Fibroblast of mammary gland (primary cell): ENCODE measurements at regions not wholly inside any gene's neighbourhood (a gene's known extent, or its start where the extent isn't known, plus 50 kb on each side); places are given as distances from the start of the nearest gene placed in this dataset.

Experiments
- DNase-seq: peaks from one replicate; pipeline ENCODE4 v3.0.0-alpha.2; 2010; ENCODE audit warnings: low read depth
- H3K4me3 ChIP-seq: 2 replicates; pipeline ENCODE4 v1.5.1; 2011; ENCODE audit warnings: low read depth, mild to moderate bottlenecking, low read length, moderate library complexity; ENCODE audit not compliant: control insufficient read depth
- TF ChIP-seq, protein P1 (sequence below): conservative IDR thresholded peaks from 2 replicates; pipeline ENCODE4 v1.5.1; 2011; ENCODE audit warnings: low read depth, low read length, inconsistent platforms; ENCODE audit not compliant: control insufficient read depth, insufficient read depth

DNA sequence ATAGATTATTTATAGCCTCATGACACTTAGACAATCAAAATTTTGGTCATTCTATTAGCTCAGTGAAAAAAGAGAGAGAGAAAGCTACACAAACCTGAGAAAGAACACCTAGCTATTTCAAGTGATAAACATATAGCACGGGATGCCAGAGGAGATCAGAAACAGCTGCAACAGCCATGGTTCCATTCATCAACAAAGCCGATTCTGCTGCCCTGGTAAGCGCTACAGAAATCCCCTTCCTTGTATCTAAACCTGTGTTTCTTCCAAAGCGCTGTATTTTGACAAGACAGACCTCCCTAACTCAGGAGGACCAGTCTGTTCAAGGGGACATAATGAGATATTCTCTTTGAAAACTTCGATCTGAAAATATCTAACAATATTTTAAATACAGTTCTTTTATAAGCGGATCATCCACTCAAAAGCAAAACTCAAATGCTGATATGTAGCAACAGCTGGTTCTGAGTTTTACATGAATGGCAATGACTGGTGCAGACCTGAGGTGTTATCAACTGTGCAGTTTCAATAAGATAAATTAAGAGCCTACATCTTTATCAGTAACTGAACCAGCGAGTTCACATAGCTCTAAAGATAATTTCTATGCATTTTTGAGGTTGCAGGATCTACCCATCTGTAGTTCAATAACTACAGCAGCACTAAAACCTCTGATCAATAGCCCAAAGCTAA, 447.8 kb downstream of the FRK start:
- TF ChIP-seq, protein P1, sequence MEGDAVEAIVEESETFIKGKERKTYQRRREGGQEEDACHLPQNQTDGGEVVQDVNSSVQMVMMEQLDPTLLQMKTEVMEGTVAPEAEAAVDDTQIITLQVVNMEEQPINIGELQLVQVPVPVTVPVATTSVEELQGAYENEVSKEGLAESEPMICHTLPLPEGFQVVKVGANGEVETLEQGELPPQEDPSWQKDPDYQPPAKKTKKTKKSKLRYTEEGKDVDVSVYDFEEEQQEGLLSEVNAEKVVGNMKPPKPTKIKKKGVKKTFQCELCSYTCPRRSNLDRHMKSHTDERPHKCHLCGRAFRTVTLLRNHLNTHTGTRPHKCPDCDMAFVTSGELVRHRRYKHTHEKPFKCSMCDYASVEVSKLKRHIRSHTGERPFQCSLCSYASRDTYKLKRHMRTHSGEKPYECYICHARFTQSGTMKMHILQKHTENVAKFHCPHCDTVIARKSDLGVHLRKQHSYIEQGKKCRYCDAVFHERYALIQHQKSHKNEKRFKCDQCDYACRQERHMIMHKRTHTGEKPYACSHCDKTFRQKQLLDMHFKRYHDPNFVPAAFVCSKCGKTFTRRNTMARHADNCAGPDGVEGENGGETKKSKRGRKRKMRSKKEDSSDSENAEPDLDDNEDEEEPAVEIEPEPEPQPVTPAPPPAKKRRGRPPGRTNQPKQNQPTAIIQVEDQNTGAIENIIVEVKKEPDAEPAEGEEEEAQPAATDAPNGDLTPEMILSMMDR = no peak
- no peak overlapping the region for H3K4me3 ChIP-seq
- DNase-seq = no peak

DNA sequence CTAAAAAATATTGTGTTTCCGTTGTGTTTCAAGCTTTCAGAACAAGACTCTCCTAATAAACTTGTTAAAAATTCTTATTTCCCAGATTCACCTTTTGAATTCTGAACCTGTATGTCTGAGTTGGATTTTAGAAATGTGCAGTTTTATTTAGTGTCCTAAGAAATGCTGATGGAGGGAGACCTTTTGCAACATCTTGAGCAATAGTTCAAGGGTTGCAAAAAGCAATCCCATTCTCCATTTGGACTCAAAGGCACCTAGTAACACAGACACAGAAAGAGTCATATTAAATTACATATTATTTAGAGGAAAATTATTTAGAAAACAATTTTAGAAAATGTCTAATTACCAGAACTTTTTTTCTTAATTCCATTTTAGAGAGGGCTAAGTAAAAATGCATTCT, 448.5 kb downstream of the FRK start:
- TF ChIP-seq, protein P1 = no peak
- peak; percentile 20 for DNase-seq
- no peak overlapping the region for H3K4me3 ChIP-seq

- TF ChIP-seq, protein P1 = no peak
- no peak for DNase-seq
- H3K4me3 ChIP-seq = no peak overlapping the region
These were observed 450.0 kb downstream of the FRK start for GRCh38 chr6:115610696-115611095.

DNA sequence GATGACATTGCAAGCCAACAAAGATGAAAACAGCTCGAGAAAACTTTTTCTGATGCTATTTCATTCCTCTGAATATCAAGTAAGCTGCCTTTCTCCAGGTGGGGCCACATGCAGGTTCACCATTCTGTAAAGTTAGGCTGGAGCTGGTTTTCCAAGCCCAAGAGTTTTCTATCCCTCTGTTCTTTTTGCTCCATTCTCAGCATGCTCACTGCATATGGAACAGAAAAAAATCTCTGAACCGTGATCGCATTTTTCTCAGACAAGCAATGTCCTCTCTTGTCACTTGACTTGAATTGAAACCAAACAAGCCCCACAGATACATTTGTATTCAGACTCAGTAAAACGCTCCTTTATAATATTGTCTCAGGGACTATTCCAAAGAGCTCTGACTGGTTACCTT, 451.6 kb downstream of the FRK start:
- TF ChIP-seq, protein P1 = no peak
- DNase-seq = no peak
- H3K4me3 ChIP-seq = no peak overlapping the region

DNA sequence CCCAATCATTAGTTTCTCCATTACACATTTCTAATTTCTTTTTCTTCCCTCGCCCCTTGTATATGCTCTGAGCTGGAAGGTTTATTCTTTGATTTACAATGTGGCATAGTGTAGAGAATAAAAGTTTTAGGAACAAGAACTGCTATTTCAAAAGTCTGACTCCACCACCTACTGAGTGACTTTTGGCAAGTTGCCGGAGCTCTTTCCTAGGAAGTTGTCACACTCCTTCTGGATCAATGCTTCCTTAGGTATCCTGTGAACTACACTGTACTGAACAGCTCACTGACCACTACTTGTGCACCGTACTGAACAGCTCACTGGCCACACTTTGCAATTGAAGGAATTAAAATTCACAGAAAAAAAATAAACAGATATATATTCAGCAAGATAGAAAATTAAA, 458.2 kb downstream of the FRK start:
- TF ChIP-seq, protein P1 = no peak
- H3K4me3 ChIP-seq = no peak overlapping the region
- no peak for DNase-seq

DNA sequence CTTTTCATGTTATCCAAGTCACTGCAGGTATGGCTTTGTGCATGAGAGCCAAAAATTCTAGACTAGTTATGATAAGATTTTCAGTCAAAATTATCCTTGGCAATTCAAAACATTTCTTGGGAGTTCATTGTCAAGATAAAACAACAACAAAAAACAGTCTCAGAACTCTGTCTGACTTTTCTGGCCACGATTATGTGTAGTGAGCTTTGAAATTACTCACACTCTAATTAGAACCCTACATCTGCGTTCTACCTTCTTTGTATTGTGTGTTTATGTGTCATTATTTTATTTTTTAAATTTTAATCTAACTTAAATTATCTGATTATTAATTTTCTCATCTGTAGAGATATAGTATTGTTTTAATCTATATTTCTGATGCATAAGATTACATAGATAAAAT, 459.2 kb downstream of the FRK start:
- TF ChIP-seq, protein P1 = no peak
- no peak for DNase-seq
- no peak overlapping the region for H3K4me3 ChIP-seq

DNA sequence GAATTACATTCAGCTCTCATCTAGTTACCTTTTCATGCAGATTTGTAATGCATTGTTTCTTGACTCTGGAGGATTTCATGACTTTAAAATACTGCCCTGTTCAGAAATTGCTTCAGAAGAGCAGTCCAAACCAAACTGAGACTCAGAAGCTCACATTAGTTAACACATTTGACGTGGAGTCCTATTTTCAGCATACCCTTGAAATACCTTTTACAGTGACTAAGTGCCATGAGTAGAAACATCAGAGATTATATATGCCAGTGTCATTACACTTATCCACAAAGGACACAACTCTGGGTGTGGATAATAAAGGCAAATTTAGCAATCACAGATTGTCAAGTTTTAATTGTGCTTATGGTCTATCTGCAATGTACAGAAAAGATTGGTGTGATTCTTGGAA, 459.6 kb downstream of the FRK start:
- H3K4me3 ChIP-seq = no peak overlapping the region
- TF ChIP-seq, protein P1 = no peak
- DNase-seq = no peak
